GM21360 (cell line): ENCODE measurements at regions not wholly inside any gene's neighbourhood (a gene's known extent, or its start where the extent isn't known, plus 50 kb on each side); places are given as distances from the start of the nearest gene placed in this dataset.

ENCODE experiments used
- ATAC-seq: cut with Tn5 transposase; IDR thresholded peaks from one replicate; pipeline ENCODE4 v1.9.1; 2021; ENCODE audit warnings: mild to moderate bottlenecking, moderate library complexity; ENCODE audit not compliant: unreplicated experiment

- no peak for ATAC-seq
Observed at GRCh38 chr4:178894126-178894525, 1451.9 kb upstream of the AGA start.

DNA sequence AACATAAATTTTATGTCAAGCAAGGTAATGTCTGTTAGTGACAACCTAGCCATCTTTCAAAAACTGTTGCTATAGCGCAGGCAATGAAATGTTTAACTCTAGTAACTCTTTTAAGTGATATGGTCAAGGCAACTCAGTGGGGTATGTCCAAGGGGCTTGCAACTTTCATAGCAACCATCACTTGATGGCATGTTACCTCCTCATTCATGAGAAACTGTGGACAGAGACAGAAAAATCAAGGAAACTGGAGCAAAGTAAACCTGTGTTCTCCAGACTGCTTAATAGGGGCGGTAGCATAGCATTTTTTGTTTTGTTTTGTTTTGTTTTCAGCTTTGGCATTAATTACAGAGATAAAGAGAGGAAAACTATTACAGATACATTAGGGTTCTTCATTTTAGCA, 1456.8 kb upstream of the AGA start:
- ATAC-seq: no peak

DNA sequence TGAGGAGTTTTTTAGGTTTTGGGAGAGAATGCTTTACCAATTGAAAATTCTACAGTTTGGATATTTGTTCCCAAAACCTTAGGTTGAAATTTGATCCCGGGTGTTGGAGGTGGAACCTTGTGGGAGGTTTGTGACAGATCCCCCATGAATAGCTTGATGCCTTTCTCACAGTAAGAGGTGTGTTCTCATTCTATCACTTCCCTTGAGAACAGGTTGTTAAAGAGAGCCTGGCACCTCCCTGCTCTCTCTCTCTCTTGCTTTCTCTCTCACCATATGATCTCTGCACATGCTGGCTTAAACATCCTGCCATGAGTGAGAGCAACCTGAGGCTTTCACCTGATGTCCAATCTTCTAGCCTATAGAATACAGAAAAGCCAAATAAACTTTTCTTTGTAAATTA, 1475.5 kb upstream of the AGA start:
- ATAC-seq: no peak

DNA sequence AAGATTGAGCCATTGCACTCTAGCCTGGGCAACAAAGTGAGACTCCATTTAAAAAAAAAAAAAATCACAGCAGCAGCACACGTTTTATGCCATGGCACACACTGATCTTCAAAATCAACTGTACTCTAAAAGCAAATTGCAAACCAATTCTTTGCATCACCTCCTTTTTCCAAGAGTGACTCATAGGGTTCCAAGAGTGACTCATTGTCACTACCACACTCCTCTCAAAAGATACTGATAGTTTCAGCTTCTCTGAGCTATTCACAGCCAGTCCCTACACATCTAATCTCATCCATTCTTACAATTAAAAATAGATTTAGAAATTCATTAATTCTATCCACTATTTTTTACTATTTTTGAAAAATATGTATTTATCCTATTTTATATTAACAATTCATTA, 1494.9 kb upstream of the AGA start:
- ATAC-seq: no peak

GRCh38 chr4:178941975-178942374, 1499.7 kb upstream of the AGA start:
- no peak for ATAC-seq

- ATAC-seq: no peak
Observed at GRCh38 chr4:178953447-178954120, 1511.3 kb upstream of the AGA start.

- no peak for ATAC-seq
Observed at GRCh38 chr4:178955614-178956013, 1513.4 kb upstream of the AGA start.

DNA sequence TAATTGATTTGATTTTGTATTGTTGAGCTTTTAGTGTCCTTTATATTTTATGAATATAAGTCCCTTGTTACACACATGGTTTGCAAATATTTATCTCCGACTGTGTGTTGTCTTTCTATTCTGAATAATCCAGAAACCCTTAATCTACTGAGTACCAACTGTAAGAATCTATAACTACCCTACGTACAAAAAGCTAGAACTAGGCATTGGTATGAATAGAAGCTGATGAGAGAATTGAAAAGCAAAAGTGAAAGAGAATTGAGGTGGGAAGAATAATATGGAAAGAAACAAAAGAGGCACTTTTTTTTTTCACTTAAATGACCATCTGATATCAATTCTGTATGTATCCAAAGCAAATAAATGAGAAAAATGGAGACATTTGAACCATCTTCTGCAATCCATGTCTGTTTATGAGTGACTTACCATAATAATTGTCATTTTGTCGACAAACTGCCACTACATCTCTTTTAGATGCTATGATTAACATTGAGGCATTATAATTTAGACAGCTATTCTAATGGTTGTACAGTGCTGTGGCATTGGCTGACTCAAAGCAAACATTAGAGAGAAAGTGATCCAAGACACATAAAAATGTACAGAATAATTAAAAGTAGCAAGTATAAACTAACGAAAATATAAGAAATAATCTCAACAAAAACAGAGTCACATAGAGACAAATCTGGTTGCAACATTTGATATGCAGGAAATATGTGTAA, 1516.6 kb upstream of the AGA start:
- no peak for ATAC-seq

GRCh38 chr4:178963446-178964045, 1521.3 kb upstream of the AGA start:
- no peak for ATAC-seq

DNA sequence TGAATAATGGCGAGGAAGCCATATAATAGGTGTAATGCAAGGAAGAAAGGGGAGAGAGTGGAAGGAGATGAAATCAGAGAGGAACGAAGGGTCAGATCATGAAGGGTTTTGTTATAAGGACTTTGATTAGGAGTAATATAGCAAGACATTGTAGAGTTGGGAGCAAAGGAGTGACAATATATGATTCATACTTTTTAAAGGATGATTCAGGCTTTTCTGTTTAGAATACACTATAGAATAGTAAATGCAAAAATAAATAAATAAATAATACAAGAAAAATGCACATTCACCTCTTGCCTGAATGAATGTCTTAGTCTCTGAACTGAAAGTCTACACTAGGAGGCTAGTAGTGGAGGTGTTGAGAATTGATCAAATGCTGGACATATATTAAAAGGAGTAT, 1524.4 kb upstream of the AGA start:
- ATAC-seq: no peak

DNA sequence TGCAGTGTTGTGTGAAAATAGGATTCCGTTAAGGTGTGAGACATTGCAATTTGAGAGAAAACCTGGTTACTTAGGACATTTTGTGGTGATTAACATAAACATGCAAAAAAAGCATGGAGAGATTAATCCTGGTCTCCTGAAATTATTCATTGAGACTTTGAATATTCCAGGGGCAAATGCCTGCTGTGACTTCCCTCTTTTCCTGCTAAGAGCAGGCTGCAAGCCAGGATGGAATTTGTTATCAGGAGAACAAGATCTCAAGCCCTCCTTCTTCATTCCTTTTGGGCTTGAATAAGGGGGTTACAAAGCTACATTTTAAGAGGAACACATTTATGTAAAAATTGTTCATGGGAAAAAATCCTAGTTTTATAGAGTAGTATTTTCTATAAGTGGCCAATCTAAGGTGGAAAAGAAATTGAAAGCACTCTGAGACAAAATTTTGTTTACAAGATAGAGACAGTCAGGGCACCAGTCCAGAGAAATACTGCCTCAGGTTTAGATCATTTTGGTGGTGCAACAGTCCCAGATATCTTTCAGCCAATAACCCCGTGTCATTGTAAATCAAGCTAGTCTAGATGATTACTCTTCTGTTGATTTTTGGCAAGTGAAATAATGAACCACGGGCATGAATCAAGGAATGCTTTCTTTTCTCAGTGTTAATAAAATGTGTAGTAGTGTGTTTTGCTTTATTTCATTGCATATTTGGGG, 1528.3 kb upstream of the AGA start:
- ATAC-seq: no peak

DNA sequence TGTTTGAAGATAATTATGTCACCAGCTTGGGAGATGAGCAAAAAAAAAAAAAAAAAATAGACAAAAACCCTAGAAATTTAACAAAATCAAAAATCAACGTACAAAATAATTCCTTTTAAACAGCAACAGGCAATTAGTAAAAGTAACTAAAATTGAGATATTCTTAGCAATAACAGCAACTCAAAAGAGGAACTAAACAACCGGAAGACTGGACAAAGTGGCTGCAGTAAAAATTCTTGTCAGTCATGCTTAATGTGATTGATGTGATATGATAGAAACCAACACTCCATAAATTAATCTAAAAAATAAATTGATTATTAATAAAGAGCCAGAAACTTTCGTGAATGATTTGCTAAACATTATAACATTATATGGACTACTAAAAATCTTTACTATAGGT, 1534.6 kb upstream of the AGA start:
- no peak for ATAC-seq

- ATAC-seq: no peak
Observed at GRCh38 chr4:178993306-178993705, 1551.1 kb upstream of the AGA start.

GRCh38 chr4:179001918-179002317, 1559.7 kb upstream of the AGA start:
- no peak for ATAC-seq

DNA sequence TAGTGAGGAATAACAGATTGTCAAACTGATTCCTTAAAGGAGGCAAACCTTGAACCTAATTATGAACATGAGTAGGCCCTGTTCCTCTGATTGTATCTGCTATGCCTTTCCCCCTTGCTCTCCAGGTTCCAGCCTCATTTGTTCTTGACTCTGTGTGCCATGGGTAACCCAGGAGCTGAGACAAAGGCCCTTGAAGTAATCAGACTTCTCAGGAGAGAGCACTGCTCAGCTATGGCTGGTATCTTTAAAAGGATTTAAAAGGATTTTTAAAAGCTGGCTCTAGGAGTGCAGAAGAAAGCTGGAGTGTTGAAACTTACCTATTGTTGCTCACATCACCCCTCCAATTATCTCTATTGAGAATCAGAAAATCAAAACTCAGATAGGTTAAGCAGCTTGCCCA, 1565.5 kb upstream of the AGA start:
- no peak for ATAC-seq

GRCh38 chr4:179017581-179017980, 1575.3 kb upstream of the AGA start:
- ATAC-seq: no peak

DNA sequence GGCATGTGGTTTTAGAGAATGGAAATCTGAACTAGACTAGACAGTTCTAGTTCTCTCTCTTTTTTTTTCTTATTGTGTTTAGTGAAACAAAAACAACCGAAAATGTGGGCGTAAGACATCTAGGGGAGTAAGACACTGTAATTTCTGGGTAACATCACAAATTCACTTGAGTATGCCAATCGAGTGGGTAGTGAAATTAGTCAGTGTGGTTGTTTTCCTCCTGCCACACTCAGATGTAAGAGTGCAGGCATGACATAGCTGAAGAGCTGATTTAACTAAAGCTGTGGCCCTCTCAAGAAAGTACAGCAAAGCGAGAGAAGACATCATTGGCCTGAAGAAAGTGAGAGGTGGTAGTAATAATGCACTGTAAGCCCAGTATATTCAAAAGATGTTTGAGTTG, 1585.3 kb upstream of the AGA start:
- no peak for ATAC-seq

GRCh38 chr4:179028321-179028720, 1586.1 kb upstream of the AGA start:
- no peak for ATAC-seq

DNA sequence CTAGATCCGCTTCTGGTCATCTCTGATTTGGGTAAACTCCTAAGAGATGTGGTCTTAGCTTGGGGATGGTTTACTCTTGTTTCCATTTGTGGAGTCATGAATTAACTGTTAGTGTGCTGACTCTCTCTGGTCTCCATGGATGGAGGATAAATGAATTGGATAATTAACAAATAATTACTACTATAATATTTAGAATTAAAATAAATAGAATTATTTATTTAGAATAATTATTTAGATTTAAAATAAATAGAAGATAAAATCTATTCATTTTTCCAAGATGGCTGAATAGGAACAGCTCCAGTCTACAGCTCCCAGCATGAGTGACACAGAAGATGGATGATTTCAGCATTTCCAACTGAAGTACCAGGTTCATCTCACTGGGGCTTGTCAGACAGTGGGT, 1587.4 kb upstream of the AGA start:
- no peak for ATAC-seq

- no peak for ATAC-seq
Observed at GRCh38 chr4:179040259-179040658, 1598.0 kb upstream of the AGA start.

- no peak for ATAC-seq
Observed at GRCh38 chr4:179048839-179049453, 1606.7 kb upstream of the AGA start.
